PC-9 (cell line): ENCODE measurements at regions not wholly inside any gene's neighbourhood (a gene's known extent, or its start where the extent isn't known, plus 50 kb on each side); places are given as distances from the start of the nearest gene placed in this dataset.

Experiments used
- BruUV-seq: library from RNA; stranded (reverse); fragments of 400-500 nt; replicated peaks from 2 replicates; lab custom pipeline; 2021; lab: Mats Ljungman, UMichigan
- CTCF ChIA-PET: fragments of 300-600 bp; sonication (Branson Sonifier 250); formaldehyde crosslinking; loops from one replicate; lab custom pipeline; 2022; ENCODE audit warnings: antibody characterized with exemption; lab: Charles Lee
- POLR2A ChIA-PET: fragments of 300-600 bp; sonication (Branson Sonifier 250); formaldehyde crosslinking; loops from one replicate; lab custom pipeline; 2022; ENCODE audit warnings: antibody characterized with exemption; ENCODE audit not compliant: unreplicated experiment; lab: Charles Lee
- DNase-seq, 2 experiments: peaks; one replicate each; pipeline versions ENCODE4 v3.0.0 to v3.0.0-alpha.2; 2015 to 2022; ENCODE audit warnings: mixed read lengths in 1 of 2
- H2AFZ ChIP-seq: fragments of 200-600 bp; sonication (generic); 2 replicates; pipeline ENCODE4 v1.8.1; 2017; ENCODE audit warnings: antibody characterized with exemption
- H3F3A ChIP-seq: fragments of 200-600 bp; sonication (generic); 2 replicates; pipeline ENCODE4 v1.8.1; 2017; ENCODE audit warnings: antibody characterized with exemption, mild to moderate bottlenecking, low read depth; ENCODE audit not compliant: insufficient read depth
- H3K27ac ChIP-seq: fragments of 200-600 bp; sonication (generic); 2 replicates; pipeline ENCODE4 v1.6.1; 2016; ENCODE audit warnings: mixed run types
- H3K27me3 ChIP-seq: fragments of 200-600 bp; sonication (generic); 2 replicates; pipeline ENCODE4 v1.6.1; 2016; ENCODE audit warnings: low read depth, mixed run types; ENCODE audit not compliant: insufficient read depth
- H3K36me3 ChIP-seq: fragments of 200-600 bp; sonication (generic); 2 replicates; pipeline ENCODE4 v1.6.1; 2016; ENCODE audit warnings: low read depth, mixed run types
- H3K4me1 ChIP-seq: fragments of 200-600 bp; sonication (generic); replicated peaks from 2 replicates; pipeline ENCODE4 v1.6.1; 2016; ENCODE audit warnings: mixed run types; ENCODE audit not compliant: insufficient read depth
- H3K4me2 ChIP-seq: fragments of 200-600 bp; sonication (generic); 2 replicates; pipeline ENCODE4 v1.6.1; 2017; ENCODE audit warnings: mixed run types
- H3K4me3 ChIP-seq: fragments of 200-600 bp; sonication (generic); 2 replicates; pipeline ENCODE4 v1.6.1; 2016; ENCODE audit warnings: mixed run types
- H3K79me2 ChIP-seq: fragments of 200-600 bp; sonication (generic); 2 replicates; pipeline ENCODE4 v1.6.1; 2017; ENCODE audit warnings: low read depth, mixed run types
- H3K9me2 ChIP-seq: fragments of 200-600 bp; sonication (generic); 2 replicates; pipeline ENCODE4 v1.8.1; 2017; ENCODE audit warnings: mild to moderate bottlenecking; ENCODE audit not compliant: insufficient read depth
- H3K9me3 ChIP-seq: fragments of 200-600 bp; sonication (generic); 2 replicates; pipeline ENCODE4 v1.8.1; 2016; ENCODE audit warnings: low read depth; ENCODE audit not compliant: insufficient read depth
- H4K20me1 ChIP-seq: fragments of 200-600 bp; sonication (generic); 2 replicates; pipeline ENCODE4 v1.8.1; 2017; ENCODE audit not compliant: insufficient read depth
- EZH2 ChIP-seq: fragments of 200-600 bp; sonication (generic); IDR thresholded peaks from 2 replicates; pipeline ENCODE4 v1.8.0; 2017; ENCODE audit warnings: antibody characterized with exemption, low read depth
- intact Hi-C: fragments of 100-400 bp; cut with micrococcal nuclease; formaldehyde crosslinking; loops from one replicate; pipeline ENCODE4 v1.10.0; 2022; ENCODE audit not compliant: unreplicated experiment
- TF ChIP-seq, protein P1 (sequence below): fragments of 200-600 bp; sonication (generic); conservative IDR thresholded peaks from 2 replicates; pipeline ENCODE4 v1.6.1; 2017; ENCODE audit warnings: mixed run types, antibody characterized with exemption, mild to moderate bottlenecking, moderate library complexity

GRCh38 chr21:31476263-31477022, 132.4 kb upstream of the TIAM1 start:
- Histone ChIP-seq H3K79me2 (no peaks in the 10 kb centered on the region), H2AFZ (no peak overlapping the region), H3K9me2 (no peaks in the 10 kb centered on the region), H3K27me3 (no peaks in the 10 kb centered on the region), H3K36me3 (no peaks in the 10 kb centered on the region), H4K20me1 (no peaks in the 10 kb centered on the region), H3K4me1 (no peaks in the 10 kb centered on the region), H3F3A (no peaks in the 10 kb centered on the region), H3K4me2 (no peak overlapping the region), H3K27ac (no peak overlapping the region), H3K9me3 (no peaks in the 10 kb centered on the region), H3K4me3 (no peak overlapping the region)
- ChIA-PET POLR2A (no interaction called here), CTCF (no interaction called here)
- intact Hi-C loops, result no loop called here
- BruUV-seq, result no TSS peak
- TF ChIP-seq, protein P1, sequence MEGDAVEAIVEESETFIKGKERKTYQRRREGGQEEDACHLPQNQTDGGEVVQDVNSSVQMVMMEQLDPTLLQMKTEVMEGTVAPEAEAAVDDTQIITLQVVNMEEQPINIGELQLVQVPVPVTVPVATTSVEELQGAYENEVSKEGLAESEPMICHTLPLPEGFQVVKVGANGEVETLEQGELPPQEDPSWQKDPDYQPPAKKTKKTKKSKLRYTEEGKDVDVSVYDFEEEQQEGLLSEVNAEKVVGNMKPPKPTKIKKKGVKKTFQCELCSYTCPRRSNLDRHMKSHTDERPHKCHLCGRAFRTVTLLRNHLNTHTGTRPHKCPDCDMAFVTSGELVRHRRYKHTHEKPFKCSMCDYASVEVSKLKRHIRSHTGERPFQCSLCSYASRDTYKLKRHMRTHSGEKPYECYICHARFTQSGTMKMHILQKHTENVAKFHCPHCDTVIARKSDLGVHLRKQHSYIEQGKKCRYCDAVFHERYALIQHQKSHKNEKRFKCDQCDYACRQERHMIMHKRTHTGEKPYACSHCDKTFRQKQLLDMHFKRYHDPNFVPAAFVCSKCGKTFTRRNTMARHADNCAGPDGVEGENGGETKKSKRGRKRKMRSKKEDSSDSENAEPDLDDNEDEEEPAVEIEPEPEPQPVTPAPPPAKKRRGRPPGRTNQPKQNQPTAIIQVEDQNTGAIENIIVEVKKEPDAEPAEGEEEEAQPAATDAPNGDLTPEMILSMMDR, result no peak
- TF ChIP-seq EZH2, result no peak
- no peak for DNase-seq

DNA sequence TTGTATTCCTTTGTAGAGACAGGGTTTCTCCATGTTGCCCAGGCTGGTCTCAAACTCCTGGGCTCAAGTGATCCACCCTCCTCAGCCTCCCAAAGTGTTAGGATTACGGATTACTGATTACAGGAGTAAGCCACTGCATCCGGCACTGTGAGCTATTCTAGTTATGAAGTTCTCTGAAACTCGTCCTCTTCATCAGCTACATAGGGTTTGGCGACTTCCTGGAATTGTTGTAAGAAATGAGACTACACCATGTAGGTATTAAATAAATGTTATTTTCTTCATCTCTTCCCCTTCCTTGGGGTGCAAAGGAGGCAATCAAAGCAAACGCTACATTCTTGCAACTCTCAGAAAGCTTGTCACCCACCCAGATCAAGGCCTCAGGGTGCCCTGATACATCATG, 131.2 kb upstream of the TIAM1 start:
- no TSS peak for BruUV-seq
- CTCF ChIA-PET, result no interaction called here
- Histone ChIP-seq H3K36me3 (no peaks in the 10 kb centered on the region), H3K4me3 (no peak overlapping the region), H3K9me2 (no peaks in the 10 kb centered on the region), H3K4me2 (no peak overlapping the region), H3K4me1 (no peaks in the 10 kb centered on the region), H3K27ac (no peak overlapping the region), H2AFZ (no peak overlapping the region), H3K27me3 (no peaks in the 10 kb centered on the region), H3F3A (no peaks in the 10 kb centered on the region), H3K9me3 (no peaks in the 10 kb centered on the region), H3K79me2 (no peaks in the 10 kb centered on the region), H4K20me1 (no peaks in the 10 kb centered on the region)
- intact Hi-C loops, result no loop called here
- no peak for DNase-seq
- POLR2A ChIA-PET, result no interaction called here
- TF ChIP-seq, protein P1, result no peak
- no peak for TF ChIP-seq EZH2

GRCh38 chr21:31473685-31474345, 129.8 kb upstream of the TIAM1 start:
- CTCF ChIA-PET, result no interaction called here
- Histone ChIP-seq H4K20me1 (no peaks in the 10 kb centered on the region), H3K27ac (no peak overlapping the region), H3K9me3 (no peaks in the 10 kb centered on the region), H3K4me1 (no peaks in the 10 kb centered on the region), H3K4me2 (no peak overlapping the region), H3F3A (no peaks in the 10 kb centered on the region), H3K9me2 (no peaks in the 10 kb centered on the region), H3K27me3 (no peaks in the 10 kb centered on the region), H2AFZ (no peak overlapping the region), H3K79me2 (no peaks in the 10 kb centered on the region), H3K36me3 (no peaks in the 10 kb centered on the region), H3K4me3 (no peak overlapping the region)
- BruUV-seq, result no TSS peak
- no peak for TF ChIP-seq EZH2
- TF ChIP-seq, protein P1, result no peak
- POLR2A ChIA-PET, result no interaction called here
- DNase-seq, result no peak
- intact Hi-C loops, result no loop called here
